GM21515 (cell line): ENCODE measurements at regions not wholly inside any gene's neighbourhood (a gene's known extent, or its start where the extent isn't known, plus 50 kb on each side); places are given as distances from the start of the nearest gene placed in this dataset.

Source experiments
- ATAC-seq: cut with Tn5 transposase; IDR thresholded peaks from one replicate; pipeline ENCODE4 v1.9.1; 2021; ENCODE audit not compliant: unreplicated experiment

DNA sequence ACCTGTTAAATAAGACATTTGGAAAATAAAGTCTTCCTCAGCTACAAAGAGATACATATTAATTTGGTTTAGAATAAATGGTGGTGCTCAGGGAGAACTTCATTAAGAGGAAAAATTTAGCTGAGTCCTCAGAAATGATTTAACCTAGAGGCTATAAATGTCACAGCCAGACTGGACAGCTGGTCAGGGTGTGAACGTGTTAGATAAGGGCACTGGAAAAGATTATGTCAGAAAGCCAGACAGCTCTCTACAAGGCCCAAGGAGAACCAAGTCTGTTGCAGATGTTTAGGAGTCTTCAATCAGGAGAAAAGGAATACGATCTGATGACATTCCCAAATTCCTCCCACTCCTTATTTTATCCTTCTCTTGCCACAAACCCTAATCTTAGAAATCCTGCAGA, 265.2 kb downstream of the MAT2B start:
- ATAC-seq, result no peak

DNA sequence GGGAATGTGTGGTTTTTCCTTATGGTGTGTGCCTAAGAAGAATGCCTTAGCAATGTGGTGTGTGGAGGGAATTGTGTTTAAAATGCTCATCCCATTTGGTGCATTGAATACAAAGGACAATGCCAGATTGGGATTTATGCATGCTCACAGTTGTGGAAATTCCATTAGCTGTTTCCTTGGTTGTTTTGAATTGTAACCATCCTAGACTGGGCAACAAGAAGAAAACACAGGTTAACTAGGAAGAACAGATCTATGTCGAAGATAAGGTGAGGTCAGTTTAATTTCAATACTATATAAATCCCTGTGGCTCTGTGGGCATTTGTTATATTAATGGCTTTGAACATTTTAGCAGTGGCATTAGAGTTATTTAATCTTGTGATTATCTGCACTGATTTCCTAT, 266.8 kb downstream of the MAT2B start:
- ATAC-seq, result no peak

DNA sequence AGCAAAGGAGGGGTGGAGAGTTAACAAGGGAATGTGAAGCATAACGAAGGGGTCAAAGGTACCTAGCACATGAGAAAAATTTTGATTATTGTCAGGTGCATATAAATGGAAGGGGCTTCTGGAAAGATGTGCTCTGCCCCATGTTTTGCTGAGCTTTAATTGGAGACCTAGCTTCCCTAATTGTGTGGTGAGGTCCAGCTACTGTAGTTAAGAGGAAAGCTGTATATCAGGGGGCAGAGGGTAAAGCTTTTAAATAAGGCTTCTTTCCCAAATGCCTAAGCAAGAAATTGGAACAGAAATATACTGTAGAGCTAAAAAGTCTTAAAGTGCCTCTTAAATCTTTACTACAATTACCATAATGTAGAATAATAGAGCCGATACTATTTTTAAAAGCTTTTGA, 267.2 kb downstream of the MAT2B start:
- no peak for ATAC-seq

DNA sequence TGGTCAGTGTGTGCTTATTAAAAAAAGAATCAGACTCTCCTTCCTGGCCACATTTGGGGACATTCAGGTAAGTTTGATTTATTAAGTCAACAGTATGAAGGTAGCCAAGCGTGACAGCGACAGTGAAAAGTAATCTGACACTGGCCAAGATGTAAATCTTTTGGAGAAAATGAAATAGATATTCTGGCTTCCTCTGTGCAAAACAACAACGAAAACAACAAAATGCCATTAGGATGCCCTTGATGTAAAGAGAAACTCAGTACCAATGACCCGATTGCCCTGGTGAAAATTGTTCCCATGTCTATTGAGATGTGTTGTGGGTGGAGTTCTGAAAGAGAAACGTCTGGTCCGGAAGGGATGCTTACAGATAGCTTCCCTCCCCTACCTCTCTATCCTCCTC, 267.8 kb downstream of the MAT2B start:
- no peak for ATAC-seq

DNA sequence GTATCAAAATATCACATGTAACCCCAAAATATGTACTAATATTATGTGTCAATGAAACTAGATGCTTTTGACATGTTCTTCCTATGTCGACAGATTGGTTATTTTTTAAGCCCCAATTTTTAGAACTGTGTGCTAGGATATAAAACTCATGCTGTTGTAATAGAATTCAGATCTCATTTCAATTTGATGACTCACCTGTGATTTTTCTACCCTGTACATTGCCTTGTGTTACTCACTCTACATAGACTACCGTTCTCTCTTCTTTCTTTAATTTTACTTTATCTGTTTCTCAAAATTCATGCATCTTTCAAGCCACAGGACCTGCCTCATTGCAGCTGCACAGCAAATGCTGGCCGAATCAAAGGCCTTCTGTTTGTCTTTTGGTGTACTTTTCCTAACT, 284.5 kb downstream of the MAT2B start:
- no peak for ATAC-seq

DNA sequence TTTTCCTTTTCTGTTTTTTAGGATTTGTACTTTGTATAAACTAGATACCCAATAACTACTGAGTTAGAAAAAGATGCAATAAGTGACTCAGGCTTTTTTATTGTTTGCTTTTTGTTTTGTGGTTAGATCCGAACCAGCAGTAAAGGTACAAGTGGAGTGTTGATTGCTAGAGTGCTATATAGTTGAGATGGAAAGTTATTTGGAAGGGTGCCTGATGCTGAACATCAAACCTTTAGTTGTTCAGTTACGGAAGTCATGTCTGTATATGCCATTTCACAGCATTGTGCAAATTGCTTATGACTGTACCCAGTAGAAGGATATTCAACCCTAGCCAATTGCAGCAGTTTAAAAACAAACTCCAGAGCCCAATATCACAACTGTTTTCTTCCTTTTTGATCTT, 285.1 kb downstream of the MAT2B start:
- ATAC-seq, result no peak

DNA sequence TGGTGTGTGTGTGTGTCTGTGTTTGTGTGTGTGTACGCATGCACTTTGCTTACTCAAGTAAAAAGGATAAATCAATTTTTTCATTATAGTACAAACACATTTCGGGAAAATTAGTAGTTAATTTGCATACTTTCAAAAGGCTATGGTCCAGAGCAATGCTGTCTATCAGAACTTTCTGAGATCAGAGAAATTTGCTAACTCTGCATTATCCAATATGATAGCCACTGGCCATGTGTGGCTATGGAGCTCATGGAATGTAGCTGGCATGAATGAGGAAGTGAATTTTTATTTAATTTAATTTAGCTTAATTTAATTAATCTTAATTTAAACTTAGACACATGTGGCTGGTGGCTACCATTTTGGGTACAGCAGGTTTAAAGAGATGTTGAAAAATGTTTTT, 289.6 kb downstream of the MAT2B start:
- no peak for ATAC-seq

DNA sequence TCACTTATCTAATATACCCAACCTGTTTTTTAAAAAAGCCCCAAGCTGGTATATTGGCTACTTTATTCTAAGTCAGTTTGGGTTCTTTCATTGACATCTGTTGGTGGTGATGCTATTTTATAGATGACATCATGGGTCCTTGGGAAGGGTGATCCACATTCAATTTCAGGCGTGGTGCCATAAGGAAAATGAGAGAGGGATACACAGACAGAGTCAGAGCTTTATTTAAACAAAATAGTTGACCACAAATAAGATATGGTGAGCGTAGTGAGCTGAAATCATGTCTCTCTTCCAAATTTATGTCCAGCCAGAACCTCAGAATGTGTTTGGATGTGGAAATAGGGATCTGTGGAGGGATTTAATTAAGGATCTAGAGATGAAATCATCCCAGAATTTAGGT, 302.4 kb downstream of the MAT2B start:
- ATAC-seq, result no peak

DNA sequence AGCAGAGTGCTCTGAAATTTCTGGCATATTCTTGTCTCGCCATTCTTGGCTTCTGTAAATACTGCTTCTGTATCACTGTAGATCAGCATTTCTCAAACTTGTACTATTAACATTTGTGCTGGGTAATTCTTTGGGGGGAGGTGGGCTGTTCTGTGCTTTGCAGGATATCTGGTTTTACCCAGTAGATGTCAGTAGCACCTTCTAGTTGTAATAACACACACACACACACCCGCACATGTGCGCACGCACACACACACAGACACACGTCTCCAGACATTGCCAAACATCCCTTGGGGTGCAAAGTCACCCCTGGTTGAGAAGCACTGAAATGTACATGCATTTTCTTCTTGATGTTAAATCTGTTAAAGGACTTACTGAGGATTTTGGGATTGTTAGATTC, 304.1 kb downstream of the MAT2B start:
- no peak for ATAC-seq

DNA sequence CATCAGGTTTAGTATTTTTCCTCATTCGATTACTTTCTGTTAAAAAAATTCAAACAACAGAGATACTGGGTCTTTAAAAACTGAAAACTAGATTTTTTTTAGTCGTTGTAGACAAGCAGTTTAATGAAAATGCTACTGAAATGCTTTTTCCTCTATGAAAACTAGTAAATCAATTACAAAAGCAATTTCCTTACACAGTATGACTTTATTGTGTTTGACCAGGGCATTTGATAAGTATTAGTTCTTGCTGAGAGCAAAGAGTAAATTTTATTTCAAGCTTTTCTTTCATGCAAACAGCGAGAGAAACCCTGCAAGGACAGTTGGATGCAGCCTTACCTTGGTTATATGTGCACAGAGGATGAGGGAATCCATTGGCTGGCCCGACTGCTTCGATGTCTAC, 308.5 kb downstream of the MAT2B start:
- ATAC-seq, result no peak

DNA sequence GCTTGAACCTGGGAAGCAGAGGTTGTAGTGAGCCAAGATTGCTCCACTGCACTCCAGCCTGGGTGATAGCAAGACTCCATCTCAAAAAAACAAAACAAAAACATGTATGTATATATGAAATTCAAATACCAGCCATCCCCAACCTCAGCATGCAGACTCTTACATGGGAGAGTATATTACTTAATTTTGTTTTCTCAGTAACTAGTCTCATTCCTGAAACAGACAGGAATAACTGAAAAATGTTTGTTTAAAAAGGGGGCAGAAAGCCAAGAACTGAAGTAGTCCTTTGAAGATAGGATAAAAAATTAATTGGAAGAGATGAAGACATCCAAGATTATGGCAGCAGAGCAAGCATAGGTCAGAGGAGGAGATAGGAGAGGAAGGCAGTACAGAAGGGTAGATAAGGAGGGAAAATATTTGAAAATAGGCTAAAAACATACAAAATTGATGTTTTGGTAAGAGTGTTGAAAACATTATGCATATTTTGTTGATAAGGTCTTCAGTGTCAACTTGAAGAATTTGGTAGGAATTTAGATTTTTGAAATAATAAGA, 309.9 kb downstream of the MAT2B start:
- ATAC-seq, result no peak

DNA sequence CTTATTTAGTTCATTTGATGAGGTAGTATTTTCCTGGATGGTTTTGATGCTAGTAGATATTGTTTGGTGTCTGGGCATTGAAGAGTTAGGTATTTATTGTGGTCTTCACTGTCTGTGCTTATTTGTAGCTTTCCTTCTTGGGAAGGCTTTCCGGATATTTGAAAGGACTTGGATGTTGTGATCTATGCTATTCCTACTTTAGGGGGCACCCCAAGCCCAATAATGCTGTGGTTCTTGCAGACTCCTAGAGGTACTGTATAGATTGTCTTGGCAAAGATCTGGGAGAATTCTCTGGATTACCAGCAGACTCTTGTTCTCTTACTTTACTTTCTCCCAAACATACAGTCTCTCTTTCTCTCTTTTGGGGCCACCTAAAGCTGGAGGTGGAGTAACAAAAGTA, 315.7 kb downstream of the MAT2B start:
- no peak for ATAC-seq

DNA sequence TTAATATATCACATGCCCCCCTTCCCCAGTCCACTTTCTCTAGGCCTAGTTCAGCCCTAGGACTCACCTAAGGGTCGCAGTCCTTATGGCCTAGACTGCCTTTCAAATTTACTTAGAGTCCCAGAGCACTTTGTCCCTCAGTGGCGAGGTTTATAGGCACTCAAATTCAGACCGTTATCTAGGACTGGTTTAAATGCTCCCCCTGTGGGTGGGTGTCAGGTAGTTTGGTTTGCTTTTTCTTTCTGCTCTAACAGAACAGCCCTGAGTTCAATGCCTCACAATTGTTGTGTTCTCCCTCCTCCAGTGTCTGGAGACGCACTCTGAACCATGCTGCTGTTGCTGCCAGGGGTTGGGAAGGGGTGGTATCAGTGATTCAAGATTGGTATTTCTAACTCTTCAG, 317.1 kb downstream of the MAT2B start:
- ATAC-seq, result no peak

DNA sequence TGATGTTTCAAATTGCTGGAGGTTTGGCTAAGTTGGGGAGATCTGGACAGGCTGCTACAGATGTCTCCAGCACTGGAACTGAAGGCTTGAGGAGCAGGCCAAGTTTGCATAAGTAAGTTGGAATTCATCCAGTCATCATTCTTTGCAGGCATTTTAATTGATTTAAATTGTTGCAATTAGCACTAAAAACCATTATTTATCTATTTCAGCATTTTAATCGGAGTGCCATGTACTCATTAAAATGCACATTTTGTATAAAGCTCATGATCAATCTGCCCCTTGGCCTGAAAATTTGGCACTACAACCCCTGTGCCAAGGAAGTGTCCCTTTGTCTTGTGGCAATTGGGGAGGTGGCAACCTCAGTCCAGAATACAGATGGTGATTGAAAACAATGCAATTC, 320.2 kb downstream of the MAT2B start:
- ATAC-seq, result no peak

DNA sequence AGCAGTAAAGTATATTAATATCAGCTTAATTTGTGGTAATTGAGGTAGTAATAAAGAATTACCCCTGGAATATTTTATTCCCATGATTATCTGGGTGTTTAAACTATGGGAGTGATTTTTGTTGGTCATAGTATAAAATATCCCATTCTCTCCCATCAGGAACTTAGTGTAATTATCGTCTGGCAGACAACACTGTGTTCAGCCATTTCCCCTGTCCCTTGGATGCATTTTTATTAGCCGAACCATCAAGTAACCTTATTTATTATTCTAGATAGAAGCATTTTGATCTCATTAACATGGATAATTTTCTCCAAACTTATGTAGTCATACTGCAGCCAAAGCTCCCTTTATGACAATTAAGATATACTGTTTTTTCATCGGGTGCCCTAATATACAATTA, 320.8 kb downstream of the MAT2B start:
- no peak for ATAC-seq

DNA sequence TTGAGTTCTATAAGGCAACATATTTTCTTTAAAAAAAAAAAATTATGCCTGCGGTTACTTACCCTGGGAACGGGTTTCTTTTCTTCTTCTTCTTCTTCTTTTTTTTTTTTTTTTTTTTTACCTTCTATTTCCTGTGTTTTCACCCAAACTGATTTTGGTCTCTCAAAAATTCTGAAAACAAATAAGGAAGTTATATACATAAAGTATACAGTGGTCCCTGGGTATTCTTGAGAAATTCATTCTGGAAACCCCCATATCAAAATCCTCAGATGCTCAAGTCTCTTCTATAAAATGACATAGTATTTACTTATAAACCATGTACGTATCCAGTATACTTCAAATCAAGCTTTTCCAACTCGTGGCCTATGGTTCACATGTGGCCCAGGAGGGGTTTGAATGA, 326.7 kb downstream of the MAT2B start:
- ATAC-seq, result no peak

DNA sequence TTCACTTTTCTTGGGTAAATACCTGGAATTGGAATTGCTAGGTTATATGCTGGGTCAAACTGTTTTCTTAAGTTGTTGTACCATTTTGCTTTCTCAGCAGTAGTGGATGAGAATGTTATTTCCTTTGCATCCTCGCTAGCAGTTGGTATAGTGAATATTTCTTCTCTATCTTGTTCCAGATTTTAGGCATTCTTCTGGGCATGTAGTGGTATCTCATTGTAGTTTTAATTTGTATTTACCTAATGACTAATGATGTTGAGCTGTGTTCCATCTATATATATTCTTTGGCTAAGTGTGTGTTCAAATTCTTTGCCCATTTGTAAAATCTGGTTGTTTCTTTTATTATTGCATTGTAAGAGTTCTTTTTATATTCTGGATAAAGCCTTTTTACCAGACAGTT, 333.3 kb downstream of the MAT2B start:
- no peak for ATAC-seq

DNA sequence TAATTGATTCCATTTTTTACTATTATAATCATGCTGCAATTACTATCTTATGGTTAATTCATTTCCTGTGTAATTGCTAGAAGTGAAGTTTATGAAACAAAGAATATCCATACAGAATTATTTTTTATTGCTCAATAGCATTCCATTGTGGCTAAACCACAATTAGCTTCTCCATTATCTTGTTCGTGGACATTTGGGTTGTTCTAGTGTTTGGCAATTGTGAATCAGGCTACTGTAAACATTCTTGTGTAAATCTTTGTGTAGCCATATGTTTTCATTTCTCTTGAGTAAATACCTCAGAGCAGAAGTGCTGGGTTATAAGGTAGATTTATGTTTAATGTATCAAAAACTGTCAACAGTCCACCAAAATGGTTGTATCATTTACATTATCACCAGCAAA, 341.1 kb downstream of the MAT2B start:
- ATAC-seq, result no peak

DNA sequence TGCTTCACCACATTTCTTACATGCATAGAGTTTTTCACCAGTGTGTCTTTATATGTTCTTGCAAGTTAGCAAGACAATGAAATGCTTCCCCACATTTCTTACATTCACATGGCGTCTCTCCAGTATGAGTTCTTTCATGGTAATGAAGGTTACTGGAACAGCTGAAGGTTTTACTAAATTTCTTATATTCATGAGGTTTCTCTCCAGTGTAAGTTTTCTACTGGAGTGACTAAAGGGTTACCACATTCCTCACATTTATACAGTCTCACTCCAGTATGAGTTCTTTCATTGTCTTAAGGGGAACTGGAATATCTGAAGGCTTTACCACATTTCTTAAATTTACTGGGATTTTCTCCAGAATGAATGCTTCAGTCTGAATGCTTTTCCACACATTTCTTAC, 350.3 kb downstream of the MAT2B start:
- no peak for ATAC-seq

DNA sequence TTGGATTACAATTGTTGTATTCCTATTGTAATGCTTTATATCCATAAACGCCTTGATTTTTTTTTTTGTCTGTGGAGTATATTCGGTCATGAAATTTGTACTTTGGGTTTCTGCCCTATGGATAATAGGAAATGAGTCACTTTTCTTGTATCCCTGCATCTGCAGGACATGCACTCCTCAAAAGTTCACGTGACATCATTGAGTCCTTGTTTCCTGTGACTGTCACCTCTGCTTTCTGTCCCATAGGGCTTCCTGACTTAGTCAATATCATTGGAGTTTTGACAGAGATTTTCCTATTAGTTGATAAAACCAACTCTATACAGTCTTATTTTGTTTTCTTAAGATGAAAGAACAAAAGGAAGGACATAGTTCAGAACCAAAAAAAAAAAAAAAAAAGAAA, 356.3 kb downstream of the MAT2B start:
- no peak for ATAC-seq

DNA sequence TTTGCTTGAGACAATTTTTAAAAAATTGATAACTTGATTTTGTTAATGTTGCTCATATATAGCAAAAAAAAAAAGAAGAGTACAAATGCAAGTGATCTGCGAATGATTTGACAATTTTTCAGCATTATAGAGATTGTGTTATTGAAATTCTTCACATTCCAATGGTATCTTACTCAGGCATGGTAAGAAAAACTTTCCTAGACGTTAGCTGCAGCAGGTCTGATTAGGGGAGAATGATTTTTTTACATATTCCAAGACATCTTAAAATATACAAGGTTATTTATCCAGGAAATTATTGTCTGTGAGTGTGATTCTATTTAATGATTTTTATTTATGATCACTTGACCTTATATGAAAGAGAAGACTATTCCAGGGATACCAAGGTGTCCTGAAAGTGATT, 361.9 kb downstream of the MAT2B start:
- no peak for ATAC-seq

DNA sequence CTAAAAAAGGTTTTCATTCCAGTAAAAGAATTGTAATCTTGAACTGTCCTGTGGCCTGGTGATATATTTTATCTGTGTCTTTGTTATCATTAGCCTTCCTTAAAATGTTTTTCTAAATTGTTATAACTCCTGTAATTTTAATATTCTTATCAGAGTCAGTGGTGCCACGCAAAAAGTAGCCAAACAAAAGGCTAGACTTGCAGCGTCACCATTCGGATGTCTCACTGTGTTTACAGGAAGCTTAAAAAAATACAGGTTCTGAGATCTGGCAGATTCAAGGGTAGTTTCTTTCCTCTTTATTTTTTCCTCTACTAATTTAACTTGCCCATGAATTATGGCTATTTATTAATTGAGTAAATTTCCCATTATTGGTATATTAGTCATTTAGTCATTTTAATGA, 362.3 kb downstream of the MAT2B start:
- ATAC-seq, result no peak

DNA sequence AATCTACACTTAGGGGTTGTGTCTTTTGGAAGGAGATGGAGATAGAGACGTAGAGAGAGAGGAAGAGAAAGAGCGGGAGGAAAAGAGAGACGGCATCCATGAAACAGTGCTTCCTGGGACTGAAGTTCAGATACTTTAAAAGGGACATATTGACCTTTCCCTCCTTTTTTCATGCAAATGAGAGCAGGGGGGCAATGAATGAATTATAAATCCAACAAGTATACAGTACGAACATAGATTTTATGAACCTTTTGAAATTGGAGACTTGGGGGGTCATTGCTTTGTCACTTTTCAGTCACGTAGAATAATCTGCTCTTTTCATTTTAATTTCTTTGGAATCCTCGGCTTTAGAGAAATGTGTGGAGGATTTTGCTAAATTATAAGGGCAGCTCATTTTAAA, 364.2 kb downstream of the MAT2B start:
- ATAC-seq, result no peak

DNA sequence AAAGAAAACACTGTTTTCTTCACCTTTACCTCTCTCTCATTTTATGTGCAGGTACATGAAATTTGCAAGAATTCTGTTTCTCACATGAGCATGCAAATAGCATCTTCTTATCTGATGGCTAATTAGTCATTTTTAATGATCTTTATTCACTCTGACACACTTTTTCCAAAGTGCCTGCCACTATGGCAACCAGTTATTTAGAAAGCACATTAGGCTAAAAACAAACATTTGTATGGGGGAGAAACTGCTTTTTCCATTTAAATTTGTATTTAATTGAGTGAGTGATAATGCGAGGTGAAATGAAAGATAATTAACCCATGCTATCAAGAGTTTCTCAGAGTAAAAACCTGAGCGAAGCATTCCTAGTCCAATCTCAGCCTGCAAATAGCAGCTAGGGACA, 365.0 kb downstream of the MAT2B start:
- no peak for ATAC-seq
